Keratinocyte (primary cell): ENCODE measurements at regions not wholly inside any gene's neighbourhood (a gene's known extent, or its start where the extent isn't known, plus 50 kb on each side); places are given as distances from the start of the nearest gene placed in this dataset.

ENCODE experiments used
- DNase-seq: peaks from one replicate; pipeline ENCODE4 v3.0.0-alpha.2; 2011; ENCODE audit warnings: low read depth, missing footprints, low spot score
- FAIRE-seq: peaks from 2 replicates; lab custom pipeline; 2011; peaks lifted over from hg19 to GRCh38; lab: Jason Lieb, UNC
- H2AFZ ChIP-seq: 2 replicates; pipeline ENCODE4 v1.6.0; 2012; ENCODE audit warnings: low read length, control low read depth, inconsistent platforms; ENCODE audit not compliant: control insufficient read depth
- H3K27ac ChIP-seq: 2 replicates; pipeline ENCODE4 v1.5.1; 2011; ENCODE audit warnings: low read length; ENCODE audit not compliant: control insufficient read depth, insufficient read depth
- H3K27me3 ChIP-seq: 3 replicates; pipeline ENCODE4 v1.6.0; 2011; ENCODE audit warnings: low read length; ENCODE audit not compliant: control insufficient read depth, insufficient read depth; ENCODE audit errors: extremely low read depth
- H3K36me3 ChIP-seq, 2 experiments: 2 replicates in 1 of 2; 3 replicates in 1 of 2; pipeline ENCODE4 v1.5.1; 2011; ENCODE audit warnings: low read length in 2 of 2, mild to moderate bottlenecking in 1 of 2; ENCODE audit not compliant: control insufficient read depth in 2 of 2, insufficient read depth in 2 of 2; ENCODE audit errors: extremely low read depth in 1 of 2
- H3K4me1 ChIP-seq: 3 replicates; pipeline ENCODE4 v1.5.1; 2011; ENCODE audit warnings: low read length; ENCODE audit not compliant: control insufficient read depth, insufficient read depth; ENCODE audit errors: extremely low read depth
- H3K4me2 ChIP-seq: 3 replicates; pipeline ENCODE4 v1.6.0; 2011; ENCODE audit warnings: low read depth, low read length; ENCODE audit not compliant: control insufficient read depth, insufficient read depth; ENCODE audit errors: extremely low read depth
- H3K4me3 ChIP-seq, 3 experiments: fragments of 200-600 bp in 1 of 3; sonication (generic) in 1 of 3; 2 replicates in 2 of 3; 3 replicates in 1 of 3; pipeline ENCODE4 v1.5.1; 2011 to 2016; ENCODE audit warnings: low read length in 3 of 3, mild to moderate bottlenecking in 3 of 3, control low read depth in 2 of 3, inconsistent platforms in 1 of 3, low read depth in 1 of 3, mixed read lengths in 1 of 3, mixed run types in 1 of 3, moderate library complexity in 1 of 3; ENCODE audit not compliant: control insufficient read depth in 2 of 3, insufficient read depth in 2 of 3; ENCODE audit errors: extremely low read depth in 1 of 3
- H3K79me2 ChIP-seq: 2 replicates; pipeline ENCODE4 v1.6.0; 2012; ENCODE audit warnings: low read length; ENCODE audit not compliant: control insufficient read depth, insufficient read depth
- H3K9ac ChIP-seq: 3 replicates; pipeline ENCODE4 v1.6.0; 2011; ENCODE audit warnings: low read length; ENCODE audit not compliant: control insufficient read depth, insufficient read depth; ENCODE audit errors: extremely low read depth
- H3K9me1 ChIP-seq: 3 replicates; pipeline ENCODE4 v1.6.0; 2011; ENCODE audit warnings: low read length; ENCODE audit not compliant: control insufficient read depth, insufficient read depth; ENCODE audit errors: extremely low read depth
- H3K9me3 ChIP-seq: 2 replicates; pipeline ENCODE4 v1.5.1; 2012; ENCODE audit warnings: low read depth, low read length; ENCODE audit not compliant: control insufficient read depth
- H4K20me1 ChIP-seq: 3 replicates; pipeline ENCODE4 v1.6.0; 2011; ENCODE audit warnings: low read length; ENCODE audit not compliant: control insufficient read depth, insufficient read depth; ENCODE audit errors: extremely low read depth
- CTCF ChIP-seq, 3 experiments: IDR thresholded peaks in 1 of 3; conservative IDR thresholded peaks in 1 of 3; optimal IDR thresholded peaks in 1 of 3; 2 replicates in 2 of 3; 3 replicates in 1 of 3; pipeline versions ENCODE3 to v1.5.1; 2011; ENCODE audit warnings: low read length in 3 of 3, mild to moderate bottlenecking in 3 of 3, moderate library complexity in 2 of 3, control low read depth in 1 of 3, inconsistent platforms in 1 of 3; ENCODE audit not compliant: insufficient read depth in 2 of 3; ENCODE audit errors: extremely low read depth in 1 of 3
- EZH2 ChIP-seq: IDR thresholded peaks from one replicate; pipeline ENCODE4 v1.6.1; 2012; ENCODE audit warnings: inconsistent platforms, mild to moderate bottlenecking, low read length, moderate library complexity
- dilution Hi-C: fragments of 300-500 bp; cut with MboI; formaldehyde crosslinking; loops from one replicate; pipeline ENCODE4 v1.7.0; 2020; ENCODE audit warnings: low sequenced_read_pairs; ENCODE audit not compliant: extremely low pct_ligation_motif_present

DNA sequence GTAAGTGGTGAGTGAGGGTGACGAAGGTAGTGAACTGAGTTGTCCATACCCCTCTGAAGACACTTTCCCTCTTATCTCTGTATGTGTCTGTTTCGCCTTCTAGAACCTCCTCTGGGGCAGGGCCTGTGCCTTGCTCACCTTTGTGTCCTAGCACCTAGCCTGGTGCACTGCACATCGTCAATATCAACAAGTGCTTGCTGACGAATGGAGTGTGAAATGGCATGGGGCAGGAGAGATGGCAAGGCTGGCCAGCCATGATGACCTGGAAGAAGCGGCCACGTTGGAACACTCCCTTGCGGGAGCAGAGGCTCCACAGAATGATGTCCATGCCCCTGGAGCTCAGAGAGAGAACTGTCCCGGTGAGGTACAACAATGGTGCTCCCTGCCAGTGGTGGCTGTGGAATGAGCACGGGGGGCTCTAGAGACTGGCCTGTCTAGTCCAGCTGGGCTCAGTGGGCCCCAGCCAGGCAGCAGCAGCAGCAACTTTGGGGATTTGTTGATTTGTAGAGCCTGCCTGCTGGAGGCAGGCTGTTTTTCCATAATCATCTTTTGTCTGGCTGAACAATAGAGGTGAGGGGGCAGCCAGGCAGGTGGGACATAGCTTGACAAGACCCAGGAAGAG lies 112.2 kb upstream of the PJA1 start:
- Histone ChIP-seq H3K4me3 (no peak overlapping the region), H3K9me1 (no peaks in the 10 kb centered on the region), H3K36me3 (no peaks in the 10 kb centered on the region), H3K79me2 (no peaks in the 10 kb centered on the region), H3K4me1 (peaks cover 5% of the 10 kb centered on the region), H3K9ac (no peak overlapping the region), H3K4me2 (no peak overlapping the region), H3K27ac (no peak overlapping the region), H2AFZ (no peak overlapping the region), H3K9me3 (no peaks in the 10 kb centered on the region), H4K20me1 (no peaks in the 10 kb centered on the region), H3K27me3 (peaks cover 3% of the 10 kb centered on the region)
- no peak for FAIRE-seq
- no peak for TF ChIP-seq CTCF (optimal IDR thresholded peaks at IDR 0.05 in 1 of 3, IDR thresholded peaks at IDR 0.05 in 1 of 3, conservative IDR thresholded peaks at IDR 0.05 in 1 of 3; ENCODE audit: extremely low read depth in 1 of 3, insufficient read depth in 2 of 3, low read length in 3 of 3)
- no peak for TF ChIP-seq EZH2
- DNase-seq, result no peak
- dilution Hi-C loops, result no loop called here

GRCh38 chrX:69268611-69269010 lies 103.4 kb upstream of the PJA1 start:
- Histone ChIP-seq H3K9me1 (no peaks in the 10 kb centered on the region), H3K9ac (no peak overlapping the region), H3K79me2 (no peaks in the 10 kb centered on the region), H4K20me1 (no peaks in the 10 kb centered on the region), H3K4me2 (no peak overlapping the region), H3K9me3 (no peaks in the 10 kb centered on the region), H3K27ac (no peak overlapping the region), H3K4me3 (no peak overlapping the region), H3K36me3 (no peaks in the 10 kb centered on the region), H2AFZ (no peak overlapping the region), H3K27me3 (peaks cover 3% of the 10 kb centered on the region), H3K4me1 (no peaks in the 10 kb centered on the region)
- no peak for TF ChIP-seq EZH2
- no peak for TF ChIP-seq CTCF (optimal IDR thresholded peaks at IDR 0.05 in 1 of 3, IDR thresholded peaks at IDR 0.05 in 1 of 3, conservative IDR thresholded peaks at IDR 0.05 in 1 of 3; ENCODE audit: extremely low read depth in 1 of 3, insufficient read depth in 2 of 3, low read length in 3 of 3)
- dilution Hi-C loops, result no loop called here
- DNase-seq (no peak), FAIRE-seq (no peak)
